DND-41 (cell line): ENCODE measurements at regions not wholly inside any gene's neighbourhood (a gene's known extent, or its start where the extent isn't known, plus 50 kb on each side); places are given as distances from the start of the nearest gene placed in this dataset.

Source experiments
- ATAC-seq: fragments of 200-7000 bp; cut with Tn5 transposase; 3 replicates; pipeline ENCODE4 v1.9.1; 2021; ENCODE audit warnings: low read depth; ENCODE audit not compliant: insufficient read depth
- DNase-seq: peaks from one replicate; pipeline ENCODE4 v3.0.0-alpha.2; 2020
- H2AFZ ChIP-seq: 2 replicates; pipeline ENCODE4 v1.6.0; 2012; ENCODE audit warnings: low read depth, low read length
- H3K27ac ChIP-seq: 2 replicates; pipeline ENCODE4 v1.5.1; 2012; ENCODE audit warnings: low read length, inconsistent platforms
- H3K27me3 ChIP-seq: fragments of 200-600 bp; sonication (generic); 2 replicates; pipeline ENCODE4 v1.6.0; 2012; ENCODE audit warnings: low read length, mild to moderate bottlenecking, inconsistent platforms; ENCODE audit not compliant: insufficient read depth, poor library complexity
- H3K36me3 ChIP-seq: 2 replicates; pipeline ENCODE4 v1.5.1; 2012; ENCODE audit warnings: low read length, inconsistent platforms; ENCODE audit not compliant: insufficient read depth
- H3K4me1 ChIP-seq: 2 replicates; pipeline ENCODE4 v1.5.1; 2012; ENCODE audit warnings: mild to moderate bottlenecking, low read length; ENCODE audit not compliant: insufficient read depth
- H3K4me2 ChIP-seq: 2 replicates; pipeline ENCODE4 v1.6.0; 2012; ENCODE audit warnings: mild to moderate bottlenecking, moderate library complexity, low read length, inconsistent platforms; ENCODE audit not compliant: insufficient read depth
- H3K4me3 ChIP-seq, 2 experiments: fragments of 200-600 bp in 1 of 2; shearing (Covaris generic) in 1 of 2; 2 replicates each; pipeline ENCODE4 v1.5.1; 2012 to 2016; ENCODE audit warnings: inconsistent platforms in 2 of 2, low read length in 2 of 2, mild to moderate bottlenecking in 2 of 2, low read depth in 1 of 2, moderate library complexity in 1 of 2
- H3K79me2 ChIP-seq: 2 replicates; pipeline ENCODE4 v1.6.0; 2012; ENCODE audit warnings: low read length, inconsistent platforms; ENCODE audit not compliant: insufficient read depth
- H3K9ac ChIP-seq: 2 replicates; pipeline ENCODE4 v1.6.0; 2012; ENCODE audit warnings: low read depth, mild to moderate bottlenecking, inconsistent platforms, low read length, moderate library complexity
- H3K9me3 ChIP-seq: 2 replicates; pipeline ENCODE4 v1.5.1; 2012; ENCODE audit warnings: low read length, moderate library complexity, mild to moderate bottlenecking, inconsistent platforms; ENCODE audit not compliant: insufficient read depth, severe bottlenecking
- H4K20me1 ChIP-seq: 2 replicates; pipeline ENCODE4 v1.6.0; 2012; ENCODE audit warnings: low read length; ENCODE audit not compliant: insufficient read depth
- EZH2 ChIP-seq: IDR thresholded peaks from 3 replicates; pipeline ENCODE4 v1.6.1; 2012; ENCODE audit warnings: borderline replicate concordance, low read depth, mild to moderate bottlenecking, moderate library complexity, low read length, inconsistent platforms; ENCODE audit not compliant: severe bottlenecking
- TF ChIP-seq, protein P1 (sequence below): IDR thresholded peaks from 2 replicates; pipeline ENCODE4 v1.5.1; 2012; ENCODE audit warnings: borderline replicate concordance, low read length, moderate library complexity, mild to moderate bottlenecking; ENCODE audit not compliant: poor library complexity, severe bottlenecking; ENCODE audit errors: extremely low read depth

- no peak overlapping the region for H3K27ac ChIP-seq
- no peaks in the 10 kb centered on the region for H3K9me3 ChIP-seq
- H3K4me2 ChIP-seq: no peak overlapping the region
- no peak for DNase-seq
- no peaks in the 10 kb centered on the region for H3K79me2 ChIP-seq
- H3K27me3 ChIP-seq: no peaks in the 10 kb centered on the region
- ATAC-seq: no peak
- H2AFZ ChIP-seq: no peak overlapping the region
- H3K9ac ChIP-seq: no peak overlapping the region
- H3K4me1 ChIP-seq: no peaks in the 10 kb centered on the region
- H3K36me3 ChIP-seq: no peaks in the 10 kb centered on the region
- H3K4me3 ChIP-seq: no peak overlapping the region
- H4K20me1 ChIP-seq: no peaks in the 10 kb centered on the region
- TF ChIP-seq, protein P1, sequence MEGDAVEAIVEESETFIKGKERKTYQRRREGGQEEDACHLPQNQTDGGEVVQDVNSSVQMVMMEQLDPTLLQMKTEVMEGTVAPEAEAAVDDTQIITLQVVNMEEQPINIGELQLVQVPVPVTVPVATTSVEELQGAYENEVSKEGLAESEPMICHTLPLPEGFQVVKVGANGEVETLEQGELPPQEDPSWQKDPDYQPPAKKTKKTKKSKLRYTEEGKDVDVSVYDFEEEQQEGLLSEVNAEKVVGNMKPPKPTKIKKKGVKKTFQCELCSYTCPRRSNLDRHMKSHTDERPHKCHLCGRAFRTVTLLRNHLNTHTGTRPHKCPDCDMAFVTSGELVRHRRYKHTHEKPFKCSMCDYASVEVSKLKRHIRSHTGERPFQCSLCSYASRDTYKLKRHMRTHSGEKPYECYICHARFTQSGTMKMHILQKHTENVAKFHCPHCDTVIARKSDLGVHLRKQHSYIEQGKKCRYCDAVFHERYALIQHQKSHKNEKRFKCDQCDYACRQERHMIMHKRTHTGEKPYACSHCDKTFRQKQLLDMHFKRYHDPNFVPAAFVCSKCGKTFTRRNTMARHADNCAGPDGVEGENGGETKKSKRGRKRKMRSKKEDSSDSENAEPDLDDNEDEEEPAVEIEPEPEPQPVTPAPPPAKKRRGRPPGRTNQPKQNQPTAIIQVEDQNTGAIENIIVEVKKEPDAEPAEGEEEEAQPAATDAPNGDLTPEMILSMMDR: no peak
- TF ChIP-seq EZH2: no peak
These were observed 122.3 kb upstream of the STT3B start for GRCh38 chr3:31410411-31410810.

- Histone ChIP-seq H3K4me3 (no peak overlapping the region), H3K4me2 (no peak overlapping the region), H3K36me3 (no peaks in the 10 kb centered on the region), H3K9ac (no peak overlapping the region), H4K20me1 (no peaks in the 10 kb centered on the region), H3K9me3 (no peaks in the 10 kb centered on the region), H2AFZ (no peak overlapping the region), H3K27me3 (no peaks in the 10 kb centered on the region), H3K27ac (no peak overlapping the region), H3K4me1 (no peaks in the 10 kb centered on the region), H3K79me2 (no peaks in the 10 kb centered on the region)
- no peak for TF ChIP-seq EZH2
- TF ChIP-seq, protein P1: no peak
- ATAC-seq: no peak
- DNase-seq: no peak
These were observed 119.9 kb upstream of the STT3B start for GRCh38 chr3:31412832-31413231.

DNA sequence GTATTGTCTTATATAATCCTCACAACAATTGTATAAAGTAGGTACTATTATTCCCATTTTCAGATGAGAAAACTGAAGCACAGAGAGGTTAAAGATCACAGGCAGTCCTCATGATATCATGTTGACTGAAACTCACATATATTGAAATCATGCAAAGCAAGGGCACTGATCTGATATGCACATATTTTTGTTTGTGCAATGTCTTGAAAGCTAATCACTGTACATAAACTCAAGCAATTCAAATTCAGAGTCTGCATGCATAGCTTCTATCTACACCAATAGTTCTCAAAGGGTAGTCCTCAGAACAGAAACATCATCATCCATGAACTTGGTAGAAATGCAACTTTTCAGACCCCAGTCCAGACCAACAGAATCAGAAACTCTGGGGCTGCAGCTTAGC is 119.2 kb upstream of the STT3B start:
- no peaks in the 10 kb centered on the region for H3K36me3 ChIP-seq
- no peaks in the 10 kb centered on the region for H3K4me1 ChIP-seq
- H3K27me3 ChIP-seq: no peaks in the 10 kb centered on the region
- TF ChIP-seq, protein P1: no peak
- no peak for TF ChIP-seq EZH2
- H3K4me3 ChIP-seq: no peak overlapping the region
- H3K9me3 ChIP-seq: no peaks in the 10 kb centered on the region
- DNase-seq: no peak
- H3K9ac ChIP-seq: no peak overlapping the region
- no peaks in the 10 kb centered on the region for H4K20me1 ChIP-seq
- H2AFZ ChIP-seq: no peak overlapping the region
- no peak overlapping the region for H3K27ac ChIP-seq
- ATAC-seq: no peak
- no peak overlapping the region for H3K4me2 ChIP-seq
- no peaks in the 10 kb centered on the region for H3K79me2 ChIP-seq

DNA sequence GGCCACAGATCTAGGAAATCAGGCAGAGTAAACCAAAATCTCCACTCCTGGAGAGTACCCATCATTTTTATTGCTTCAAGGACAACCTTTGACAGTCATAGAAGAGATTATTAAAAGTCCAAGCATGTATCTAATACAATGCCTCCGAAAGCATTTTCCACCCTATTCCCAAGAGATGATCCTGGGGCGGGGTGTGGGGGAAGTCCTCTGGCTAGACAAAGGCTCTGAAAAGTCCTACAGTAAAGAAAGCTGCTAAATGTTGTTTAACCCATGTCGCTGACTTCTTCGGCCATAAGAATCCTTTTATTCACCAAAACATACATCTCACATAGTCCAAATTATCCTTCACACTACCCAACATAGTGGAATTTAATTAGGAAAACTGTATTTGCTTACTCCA is 115.7 kb upstream of the STT3B start:
- no peak overlapping the region for H3K4me3 ChIP-seq
- no peak for DNase-seq
- no peak overlapping the region for H3K9ac ChIP-seq
- no peaks in the 10 kb centered on the region for H3K9me3 ChIP-seq
- H3K27me3 ChIP-seq: no peaks in the 10 kb centered on the region
- no peaks in the 10 kb centered on the region for H3K36me3 ChIP-seq
- no peak for TF ChIP-seq EZH2
- TF ChIP-seq, protein P1: no peak
- H4K20me1 ChIP-seq: no peaks in the 10 kb centered on the region
- H2AFZ ChIP-seq: no peak overlapping the region
- H3K79me2 ChIP-seq: no peaks in the 10 kb centered on the region
- H3K27ac ChIP-seq: no peak overlapping the region
- no peak for ATAC-seq
- H3K4me2 ChIP-seq: no peak overlapping the region
- no peaks in the 10 kb centered on the region for H3K4me1 ChIP-seq
